ENCODE measurements at regions not wholly inside any gene's neighbourhood (a gene's known extent, or its start where the extent isn't known, plus 50 kb on each side); places are given as distances from the start of the nearest gene placed in this dataset.
"Not testable (repeated sequence)": the region's sequence is repeated elsewhere in the genome, so short reads cannot be mapped to it uniquely, and the experiment has no call there.

- H2BK5ac ChIP-seq (ENCODE audit: low read length); H3K9ac ChIP-seq (ENCODE audit: low read length); H3K4me3 ChIP-seq (ENCODE audit: low read length); H4K5ac ChIP-seq (ENCODE audit: low read length); H3K18ac ChIP-seq (ENCODE audit: low read length); H2AK5ac ChIP-seq (ENCODE audit: low read length); DNase-seq; H3K27me3 ChIP-seq (ENCODE audit: insufficient read depth, low read length, poor library complexity); H3K4me2 ChIP-seq (ENCODE audit: low read length); H3K36me3 ChIP-seq (ENCODE audit: control insufficient read depth, insufficient read depth, low read length); H3K4ac ChIP-seq (ENCODE audit: low read depth, low read length); H2BK15ac ChIP-seq (replicated peaks; ENCODE audit: low read depth); H2BK120ac ChIP-seq (ENCODE audit: low read depth, low read length); H4K8ac ChIP-seq (ENCODE audit: low read depth, low read length); H3K4me1 ChIP-seq (ENCODE audit: control insufficient read depth, low read depth, low read length); H3K56ac ChIP-seq (ENCODE audit: low read length); H3K79me2 ChIP-seq (ENCODE audit: control insufficient read depth, insufficient read depth, low read length); H3K79me1 ChIP-seq (ENCODE audit: low read length); H3K27ac ChIP-seq (ENCODE audit: low read depth, low read length); H3K23ac ChIP-seq (ENCODE audit: low read length): not testable (repeated sequence)
- WGBS (ENCODE audit: extremely low coverage, insufficient coverage, low lambda C conversion rate): no CpG with 5 or more reads among the region's 2 CpGs
Observed at GRCh38 chr6:58047865-58048264, 730.4 kb downstream of the PRIM2 start.

DNA sequence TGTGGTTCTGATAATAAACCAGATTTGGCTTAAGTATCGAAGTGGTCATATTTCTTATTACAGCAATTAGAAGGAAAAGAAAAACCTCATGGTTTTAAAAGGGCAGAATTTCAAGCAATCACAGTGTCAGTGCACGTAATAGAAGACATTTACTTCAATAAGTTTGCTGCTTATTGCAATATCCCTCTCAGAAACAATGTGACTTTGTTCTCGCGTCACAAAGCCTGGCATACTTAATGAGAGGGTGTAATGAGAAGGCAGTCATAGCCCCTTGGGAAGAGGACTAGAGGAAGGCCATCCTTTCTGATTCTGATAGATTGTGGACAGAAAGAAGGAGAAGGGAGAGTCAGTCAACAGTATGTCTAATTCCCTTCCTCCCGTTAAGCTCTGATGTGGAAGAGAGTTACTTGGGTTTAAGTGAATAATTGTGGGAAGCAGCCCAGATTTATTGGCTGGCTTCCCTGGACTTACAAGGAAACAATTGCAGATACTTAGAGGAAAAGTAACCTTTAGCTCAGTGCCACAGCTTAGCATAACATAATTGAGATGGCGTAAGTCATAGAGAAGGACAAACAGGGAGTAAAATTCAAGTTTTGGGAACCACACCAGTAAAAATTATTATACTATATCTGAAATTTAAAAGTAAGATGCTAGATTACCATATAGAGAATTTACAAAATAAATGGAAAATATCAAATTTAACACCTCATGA, 738.2 kb downstream of the PRIM2 start:
- H3K27ac ChIP-seq (ENCODE audit: low read depth, low read length); H4K5ac ChIP-seq (ENCODE audit: low read length); DNase-seq; H3K36me3 ChIP-seq (ENCODE audit: control insufficient read depth, insufficient read depth, low read length); H3K56ac ChIP-seq (ENCODE audit: low read length); H4K8ac ChIP-seq (ENCODE audit: low read depth, low read length); H3K4me2 ChIP-seq (ENCODE audit: low read length); H3K9ac ChIP-seq (ENCODE audit: low read length); H2BK5ac ChIP-seq (ENCODE audit: low read length); H3K23ac ChIP-seq (ENCODE audit: low read length); H3K27me3 ChIP-seq (ENCODE audit: insufficient read depth, low read length, poor library complexity); H3K4me1 ChIP-seq (ENCODE audit: control insufficient read depth, low read depth, low read length); H3K79me2 ChIP-seq (ENCODE audit: control insufficient read depth, insufficient read depth, low read length); H2BK120ac ChIP-seq (ENCODE audit: low read depth, low read length); H3K4me3 ChIP-seq (ENCODE audit: low read length); H2BK15ac ChIP-seq (replicated peaks; ENCODE audit: low read depth); H2AK5ac ChIP-seq (ENCODE audit: low read length); H3K4ac ChIP-seq (ENCODE audit: low read depth, low read length); H3K18ac ChIP-seq (ENCODE audit: low read length); H3K79me1 ChIP-seq (ENCODE audit: low read length): not testable (repeated sequence)
- WGBS (ENCODE audit: extremely low coverage, insufficient coverage, low lambda C conversion rate): no CpG with 5 or more reads among the region's 6 CpGs

DNA sequence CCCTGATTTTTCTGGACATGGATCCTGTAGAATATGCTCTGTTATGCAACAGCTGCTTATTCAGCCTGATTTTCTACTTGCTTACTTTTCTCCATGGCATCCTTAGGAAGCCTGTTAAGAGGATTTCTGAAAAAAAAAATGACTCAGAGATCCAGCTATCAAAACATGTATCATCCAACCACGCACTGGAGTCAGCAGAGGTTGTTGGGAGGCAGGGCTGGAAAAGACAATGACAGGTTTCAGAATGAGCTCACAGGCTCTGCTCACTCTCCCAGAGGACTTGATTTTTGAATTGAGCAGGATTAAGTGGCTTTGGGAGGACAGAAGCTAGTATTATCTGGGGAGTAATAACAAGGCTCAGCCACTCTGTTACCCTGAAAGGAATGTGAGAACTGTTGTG, 742.3 kb downstream of the PRIM2 start:
- H3K4me1 ChIP-seq (ENCODE audit: control insufficient read depth, low read depth, low read length); H3K4me2 ChIP-seq (ENCODE audit: low read length): not testable (repeated sequence)

DNA sequence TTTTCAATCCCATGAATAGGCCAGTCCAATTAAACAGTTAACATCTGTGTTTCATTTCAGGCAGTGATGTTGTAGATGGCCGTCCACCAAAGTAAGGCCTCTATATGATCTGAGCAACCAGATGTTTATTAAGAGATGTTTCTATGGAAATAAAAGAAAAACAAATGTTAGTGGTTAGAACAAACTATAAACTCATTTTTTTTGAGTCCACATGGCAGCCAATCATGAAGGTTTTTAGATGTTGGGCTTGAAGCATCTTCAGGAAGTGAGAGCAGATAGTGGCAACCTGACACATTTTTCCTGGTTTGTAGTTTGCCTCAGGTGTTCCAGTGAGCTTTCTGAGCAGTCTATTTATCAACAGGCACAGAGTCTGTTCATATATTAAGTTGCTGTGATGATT, 746.1 kb downstream of the PRIM2 start:
- not testable (repeated sequence) for H2BK5ac ChIP-seq (ENCODE audit: low read length); H2AK5ac ChIP-seq (ENCODE audit: low read length); H3K23ac ChIP-seq (ENCODE audit: low read length); H3K27me3 ChIP-seq (ENCODE audit: insufficient read depth, low read length, poor library complexity); H3K36me3 ChIP-seq (ENCODE audit: control insufficient read depth, insufficient read depth, low read length); H2BK15ac ChIP-seq (replicated peaks; ENCODE audit: low read depth); H4K5ac ChIP-seq (ENCODE audit: low read length); DNase-seq; H4K8ac ChIP-seq (ENCODE audit: low read depth, low read length); H3K4me1 ChIP-seq (ENCODE audit: control insufficient read depth, low read depth, low read length); H3K4me3 ChIP-seq (ENCODE audit: low read length); H3K56ac ChIP-seq (ENCODE audit: low read length); H3K27ac ChIP-seq (ENCODE audit: low read depth, low read length); H2BK120ac ChIP-seq (ENCODE audit: low read depth, low read length); H3K79me1 ChIP-seq (ENCODE audit: low read length); H3K4ac ChIP-seq (ENCODE audit: low read depth, low read length); H3K4me2 ChIP-seq (ENCODE audit: low read length); H3K9ac ChIP-seq (ENCODE audit: low read length); H3K79me2 ChIP-seq (ENCODE audit: control insufficient read depth, insufficient read depth, low read length); H3K18ac ChIP-seq (ENCODE audit: low read length)
- no CpG with 5 or more reads among the region's 1 CpG for WGBS (ENCODE audit: extremely low coverage, insufficient coverage, low lambda C conversion rate)

More for the DNA sequence above, 742.3 kb downstream of the PRIM2 start:
- not testable (repeated sequence) for H3K56ac ChIP-seq (ENCODE audit: low read length); H3K4ac ChIP-seq (ENCODE audit: low read depth, low read length); H3K23ac ChIP-seq (ENCODE audit: low read length); H3K27me3 ChIP-seq (ENCODE audit: insufficient read depth, low read length, poor library complexity); H3K4me3 ChIP-seq (ENCODE audit: low read length); H4K5ac ChIP-seq (ENCODE audit: low read length); H3K79me2 ChIP-seq (ENCODE audit: control insufficient read depth, insufficient read depth, low read length); H3K27ac ChIP-seq (ENCODE audit: low read depth, low read length); H2BK120ac ChIP-seq (ENCODE audit: low read depth, low read length); H2BK15ac ChIP-seq (replicated peaks; ENCODE audit: low read depth); H4K8ac ChIP-seq (ENCODE audit: low read depth, low read length); H3K9ac ChIP-seq (ENCODE audit: low read length); H2BK5ac ChIP-seq (ENCODE audit: low read length); H3K18ac ChIP-seq (ENCODE audit: low read length); H3K36me3 ChIP-seq (ENCODE audit: control insufficient read depth, insufficient read depth, low read length); H2AK5ac ChIP-seq (ENCODE audit: low read length); DNase-seq; H3K79me1 ChIP-seq (ENCODE audit: low read length)
- no CpG with 5 or more reads among the region's 1 CpG for WGBS (ENCODE audit: extremely low coverage, insufficient coverage, low lambda C conversion rate)

- H2BK120ac ChIP-seq (ENCODE audit: low read depth, low read length); H3K36me3 ChIP-seq (ENCODE audit: control insufficient read depth, insufficient read depth, low read length); H3K4ac ChIP-seq (ENCODE audit: low read depth, low read length); H4K5ac ChIP-seq (ENCODE audit: low read length); H3K9ac ChIP-seq (ENCODE audit: low read length); H3K79me1 ChIP-seq (ENCODE audit: low read length); H3K4me1 ChIP-seq (ENCODE audit: control insufficient read depth, low read depth, low read length); H4K8ac ChIP-seq (ENCODE audit: low read depth, low read length); H3K18ac ChIP-seq (ENCODE audit: low read length); H3K27me3 ChIP-seq (ENCODE audit: insufficient read depth, low read length, poor library complexity); H3K79me2 ChIP-seq (ENCODE audit: control insufficient read depth, insufficient read depth, low read length); H3K23ac ChIP-seq (ENCODE audit: low read length); H3K4me2 ChIP-seq (ENCODE audit: low read length); H3K56ac ChIP-seq (ENCODE audit: low read length); DNase-seq; H2AK5ac ChIP-seq (ENCODE audit: low read length); H2BK5ac ChIP-seq (ENCODE audit: low read length); H3K4me3 ChIP-seq (ENCODE audit: low read length); H3K27ac ChIP-seq (ENCODE audit: low read depth, low read length); H2BK15ac ChIP-seq (replicated peaks; ENCODE audit: low read depth): not testable (repeated sequence)
- WGBS (ENCODE audit: extremely low coverage, insufficient coverage, low lambda C conversion rate): no CpG with 5 or more reads among the region's 1 CpG
Observed at GRCh38 chr6:58067867-58068548, 750.6 kb downstream of the PRIM2 start.
